ENCODE measurements at regions not wholly inside any gene's neighbourhood (a gene's known extent, or its start where the extent isn't known, plus 50 kb on each side); places are given as distances from the start of the nearest gene placed in this dataset.
"Not testable (repeated sequence)": the region's sequence is repeated elsewhere in the genome, so short reads cannot be mapped to it uniquely, and the experiment has no call there.

- Histone ChIP-seq H3K4me1 (ENCODE audit: insufficient read depth, insufficient read length) (no peaks in the 10 kb centered on the region), H3K4me3 (ENCODE audit: insufficient read length, low read depth) (no peak overlapping the region), H3K27me3 (ENCODE audit: insufficient read depth, insufficient read length) (no peaks in the 10 kb centered on the region), H3K36me3 (ENCODE audit: insufficient read depth, insufficient read length, low read length) (no peaks in the 10 kb centered on the region), H3K9ac (ENCODE audit: insufficient read length, low read depth) (no peak overlapping the region), H3K9me3 (ENCODE audit: insufficient read depth, low read length) (no peaks in the 10 kb centered on the region)
- no peak for TF ChIP-seq SUZ12 (IDR thresholded peaks at IDR 0.05; ENCODE audit: extremely low read depth, insufficient read depth, insufficient read length)
- no peak for TF ChIP-seq YY1 (IDR thresholded peaks at IDR 0.05; ENCODE audit: insufficient read depth, insufficient read length)
- no peak for TF ChIP-seq ZNF274 (IDR thresholded peaks at IDR 0.05; ENCODE audit: low read depth, low read length)
- DNase-seq (ENCODE audit: low read depth, low spot score): no peak
Observed at GRCh38 chr5:18601185-18601584, 966.9 kb downstream of the TAF11L14 start.

GRCh38 chr5:18602402-18602801 lies 968.1 kb downstream of the TAF11L14 start:
- Histone ChIP-seq H3K27me3 (ENCODE audit: insufficient read depth, insufficient read length) (no peaks in the 10 kb centered on the region), H3K9ac (ENCODE audit: insufficient read length, low read depth) (no peak overlapping the region), H3K36me3 (ENCODE audit: insufficient read depth, insufficient read length, low read length) (no peaks in the 10 kb centered on the region), H3K9me3 (ENCODE audit: insufficient read depth, low read length) (no peaks in the 10 kb centered on the region), H3K4me1 (ENCODE audit: insufficient read depth, insufficient read length) (no peaks in the 10 kb centered on the region), H3K4me3 (ENCODE audit: insufficient read length, low read depth) (no peak overlapping the region)
- DNase-seq (ENCODE audit: low read depth, low spot score): no peak
- TF ChIP-seq YY1 (IDR thresholded peaks at IDR 0.05; ENCODE audit: insufficient read depth, insufficient read length): no peak
- TF ChIP-seq SUZ12 (IDR thresholded peaks at IDR 0.05; ENCODE audit: extremely low read depth, insufficient read depth, insufficient read length): no peak
- no peak for TF ChIP-seq ZNF274 (IDR thresholded peaks at IDR 0.05; ENCODE audit: low read depth, low read length)

- DNase-seq (ENCODE audit: low read depth, low spot score): no peak
- TF ChIP-seq YY1 (IDR thresholded peaks at IDR 0.05; ENCODE audit: insufficient read depth, insufficient read length) (no peak), ZNF274 (IDR thresholded peaks at IDR 0.05; ENCODE audit: low read depth, low read length) (no peak), SUZ12 (IDR thresholded peaks at IDR 0.05; ENCODE audit: extremely low read depth, insufficient read depth, insufficient read length) (no peak)
- Histone ChIP-seq H3K4me1 (ENCODE audit: insufficient read depth, insufficient read length) (no peaks in the 10 kb centered on the region), H3K27me3 (ENCODE audit: insufficient read depth, insufficient read length) (no peaks in the 10 kb centered on the region), H3K9me3 (ENCODE audit: insufficient read depth, low read length) (no peaks in the 10 kb centered on the region), H3K36me3 (ENCODE audit: insufficient read depth, insufficient read length, low read length) (no peaks in the 10 kb centered on the region), H3K4me3 (ENCODE audit: insufficient read length, low read depth) (no peak overlapping the region), H3K9ac (ENCODE audit: insufficient read length, low read depth) (no peak overlapping the region)
Observed at GRCh38 chr5:18605186-18605585, 970.9 kb downstream of the TAF11L14 start.

- Histone ChIP-seq H3K4me3 (ENCODE audit: insufficient read length, low read depth) (no peak overlapping the region), H3K27me3 (ENCODE audit: insufficient read depth, insufficient read length) (no peaks in the 10 kb centered on the region), H3K4me1 (ENCODE audit: insufficient read depth, insufficient read length) (no peaks in the 10 kb centered on the region), H3K9ac (ENCODE audit: insufficient read length, low read depth) (no peak overlapping the region), H3K9me3 (ENCODE audit: insufficient read depth, low read length) (no peaks in the 10 kb centered on the region), H3K36me3 (ENCODE audit: insufficient read depth, insufficient read length, low read length) (no peaks in the 10 kb centered on the region)
- no peak for DNase-seq (ENCODE audit: low read depth, low spot score)
- TF ChIP-seq YY1 (IDR thresholded peaks at IDR 0.05; ENCODE audit: insufficient read depth, insufficient read length): no peak
- TF ChIP-seq ZNF274 (IDR thresholded peaks at IDR 0.05; ENCODE audit: low read depth, low read length): no peak
- no peak for TF ChIP-seq SUZ12 (IDR thresholded peaks at IDR 0.05; ENCODE audit: extremely low read depth, insufficient read depth, insufficient read length)
Observed at GRCh38 chr5:18607570-18607969, 973.3 kb downstream of the TAF11L14 start.

- H3K4me3 ChIP-seq (ENCODE audit: insufficient read length, low read depth); H3K36me3 ChIP-seq (ENCODE audit: insufficient read depth, insufficient read length, low read length); DNase-seq (ENCODE audit: low read depth, low spot score); H3K9me3 ChIP-seq (ENCODE audit: insufficient read depth, low read length); H3K9ac ChIP-seq (ENCODE audit: insufficient read length, low read depth); H3K27me3 ChIP-seq (ENCODE audit: insufficient read depth, insufficient read length); H3K4me1 ChIP-seq (ENCODE audit: insufficient read depth, insufficient read length): not testable (repeated sequence)
Observed at GRCh38 chr5:18617191-18617590, 982.9 kb downstream of the TAF11L14 start.

GRCh38 chr5:18630458-18631045 lies 996.3 kb downstream of the TAF11L14 start:
- Histone ChIP-seq H3K9me3 (ENCODE audit: insufficient read depth, low read length) (peaks cover 7% of the 10 kb centered on the region; the same call in 1 of the 2 replicates), H3K4me3 (ENCODE audit: insufficient read length, low read depth) (no peak overlapping the region), H3K4me1 (ENCODE audit: insufficient read depth, insufficient read length) (no peaks in the 10 kb centered on the region), H3K27me3 (ENCODE audit: insufficient read depth, insufficient read length) (no peaks in the 10 kb centered on the region), H3K36me3 (ENCODE audit: insufficient read depth, insufficient read length, low read length) (no peaks in the 10 kb centered on the region), H3K9ac (ENCODE audit: insufficient read length, low read depth) (no peak overlapping the region)
- TF ChIP-seq YY1 (IDR thresholded peaks at IDR 0.05; ENCODE audit: insufficient read depth, insufficient read length): no peak
- TF ChIP-seq SUZ12 (IDR thresholded peaks at IDR 0.05; ENCODE audit: extremely low read depth, insufficient read depth, insufficient read length): no peak
- TF ChIP-seq ZNF274 (IDR thresholded peaks at IDR 0.05; ENCODE audit: low read depth, low read length): no peak
- no peak for DNase-seq (ENCODE audit: low read depth, low spot score)

- H3K27me3 ChIP-seq (ENCODE audit: insufficient read depth, insufficient read length): no peaks in the 10 kb centered on the region
- TF ChIP-seq YY1 (IDR thresholded peaks at IDR 0.05; ENCODE audit: insufficient read depth, insufficient read length) (no peak), ZNF274 (IDR thresholded peaks at IDR 0.05; ENCODE audit: low read depth, low read length) (no peak), SUZ12 (IDR thresholded peaks at IDR 0.05; ENCODE audit: extremely low read depth, insufficient read depth, insufficient read length) (no peak)
- no peaks in the 10 kb centered on the region for H3K4me1 ChIP-seq (ENCODE audit: insufficient read depth, insufficient read length)
- H3K9me3 ChIP-seq (ENCODE audit: insufficient read depth, low read length): peaks cover 9% of the 10 kb centered on the region; the same call in 1 of the 2 replicates
- H3K36me3 ChIP-seq (ENCODE audit: insufficient read depth, insufficient read length, low read length): no peaks in the 10 kb centered on the region
- H3K4me3 ChIP-seq (ENCODE audit: insufficient read length, low read depth): no peak overlapping the region
- DNase-seq (ENCODE audit: low read depth, low spot score): no peak
- H3K9ac ChIP-seq (ENCODE audit: insufficient read length, low read depth): no peak overlapping the region
Observed at GRCh38 chr5:18652404-18653215, 1018.4 kb downstream of the TAF11L14 start.

All from NT2/D1 (cell line).